SK-N-SH treated with all-trans-retinoic acid at 6 μM for 48 hours (cell line): ENCODE measurements at regions not wholly inside any gene's neighbourhood (a gene's known extent, or its start where the extent isn't known, plus 50 kb on each side); places are given as distances from the start of the nearest gene placed in this dataset.

ENCODE experiments used
- TOX ChIP-seq: fragments of 250-450 bp; sonication (Bioruptor Pico); IDR thresholded peaks from 2 replicates; pipeline ENCODE4 v1.8.0; 2021; ENCODE audit warnings: mild to moderate bottlenecking, moderate library complexity, borderline replicate concordance
- ZFP3 ChIP-seq: fragments of 250-450 bp; sonication (Bioruptor Pico); IDR thresholded peaks from 2 replicates; pipeline ENCODE4 v1.5.0; 2020; ENCODE audit warnings: mild to moderate bottlenecking, moderate library complexity
- TF ChIP-seq, protein P1 (sequence below): fragments of 250-450 bp; sonication (Bioruptor Pico); IDR thresholded peaks from 2 replicates; pipeline ENCODE4 v1.8.0; 2020; ENCODE audit warnings: mild to moderate bottlenecking, moderate library complexity, borderline replicate concordance

DNA sequence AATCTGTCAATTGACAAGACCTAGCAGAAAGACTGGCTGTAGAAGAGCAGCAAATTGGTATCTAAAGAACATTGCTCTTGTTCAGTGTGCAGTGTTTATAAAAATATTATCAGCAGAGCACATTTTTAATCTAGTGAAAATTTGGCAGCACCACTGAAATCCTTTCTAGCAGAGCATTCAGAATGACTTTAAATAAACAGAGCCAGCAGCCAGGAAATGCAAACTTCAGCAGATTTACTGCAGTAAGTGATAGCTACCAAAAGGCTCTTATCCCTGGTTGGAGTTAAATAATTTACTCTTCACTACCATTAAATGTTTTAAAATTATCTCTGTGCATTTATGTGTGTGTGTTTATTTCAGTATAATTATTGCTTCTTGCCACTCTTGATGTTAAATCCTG lies 590.9 kb upstream of the CITED2 start:
- TF ChIP-seq, protein P1, sequence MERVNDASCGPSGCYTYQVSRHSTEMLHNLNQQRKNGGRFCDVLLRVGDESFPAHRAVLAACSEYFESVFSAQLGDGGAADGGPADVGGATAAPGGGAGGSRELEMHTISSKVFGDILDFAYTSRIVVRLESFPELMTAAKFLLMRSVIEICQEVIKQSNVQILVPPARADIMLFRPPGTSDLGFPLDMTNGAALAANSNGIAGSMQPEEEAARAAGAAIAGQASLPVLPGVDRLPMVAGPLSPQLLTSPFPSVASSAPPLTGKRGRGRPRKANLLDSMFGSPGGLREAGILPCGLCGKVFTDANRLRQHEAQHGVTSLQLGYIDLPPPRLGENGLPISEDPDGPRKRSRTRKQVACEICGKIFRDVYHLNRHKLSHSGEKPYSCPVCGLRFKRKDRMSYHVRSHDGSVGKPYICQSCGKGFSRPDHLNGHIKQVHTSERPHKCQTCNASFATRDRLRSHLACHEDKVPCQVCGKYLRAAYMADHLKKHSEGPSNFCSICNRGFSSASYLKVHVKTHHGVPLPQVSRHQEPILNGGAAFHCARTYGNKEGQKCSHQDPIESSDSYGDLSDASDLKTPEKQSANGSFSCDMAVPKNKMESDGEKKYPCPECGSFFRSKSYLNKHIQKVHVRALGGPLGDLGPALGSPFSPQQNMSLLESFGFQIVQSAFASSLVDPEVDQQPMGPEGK (CRISPR knock-in tag) = no peak
- TF ChIP-seq TOX (CRISPR knock-in tag) (no peak), ZFP3 (CRISPR knock-in tag) (no peak)
